Neuronal stem cell (in vitro differentiated cells): ENCODE measurements at regions not wholly inside any gene's neighbourhood (a gene's known extent, or its start where the extent isn't known, plus 50 kb on each side); places are given as distances from the start of the nearest gene placed in this dataset.

Source experiments
- DNase-seq: peaks from one replicate; pipeline ENCODE4 v3.0.0-alpha.2; 2013; ENCODE audit warnings: low spot score
- H2AFZ ChIP-seq: one replicate; pipeline ENCODE4 v1.6.1; 2013; ENCODE audit warnings: mild to moderate bottlenecking, low read length, inconsistent platforms
- H2AK5ac ChIP-seq: 2 replicates; pipeline ENCODE4 v1.6.1; 2013; ENCODE audit warnings: low read depth, mild to moderate bottlenecking, inconsistent platforms, low read length, moderate library complexity, mixed read lengths
- H2BK120ac ChIP-seq: 2 replicates; pipeline ENCODE4 v1.6.1; 2013; ENCODE audit warnings: low read depth, mild to moderate bottlenecking, inconsistent platforms, low read length, moderate library complexity, mixed read lengths
- H2BK12ac ChIP-seq: one replicate; pipeline ENCODE4 v1.6.1; 2013; ENCODE audit warnings: low read length, inconsistent platforms
- H2BK15ac ChIP-seq: 2 replicates; pipeline ENCODE4 v1.6.1; 2013; ENCODE audit warnings: mild to moderate bottlenecking, low read length, inconsistent platforms, mixed read lengths
- H2BK5ac ChIP-seq: one replicate; pipeline ENCODE4 v1.6.1; 2013; ENCODE audit warnings: inconsistent platforms, mild to moderate bottlenecking, low read length, moderate library complexity
- H3K14ac ChIP-seq: one replicate; pipeline ENCODE4 v1.6.1; 2013; ENCODE audit warnings: low read length, inconsistent platforms
- H3K18ac ChIP-seq: 2 replicates; pipeline ENCODE4 v1.6.1; 2013; ENCODE audit warnings: low read length, inconsistent platforms
- H3K23ac ChIP-seq: 2 replicates; pipeline ENCODE4 v1.6.1; 2013; ENCODE audit warnings: low read depth, mild to moderate bottlenecking, mixed read lengths, low read length, inconsistent platforms; ENCODE audit not compliant: poor library complexity
- H3K27ac ChIP-seq: replicated peaks from 3 replicates; pipeline ENCODE4 v1.5.1; 2013; ENCODE audit warnings: low read length, inconsistent platforms
- H3K27me3 ChIP-seq, 3 experiments: 2 replicates each; pipeline ENCODE4 v1.6.1; 2013; ENCODE audit warnings: low read length in 3 of 3, mild to moderate bottlenecking in 2 of 3, inconsistent platforms in 1 of 3, low read depth in 1 of 3, mixed read lengths in 1 of 3, moderate library complexity in 1 of 3; ENCODE audit not compliant: control insufficient read depth in 3 of 3, insufficient read depth in 3 of 3
- H3K36me3 ChIP-seq, 2 donors: replicated peaks in 1 of 2; 2 replicates each; pipeline ENCODE4 v1.6.1; 2013; ENCODE audit warnings: low read length in 2 of 2; ENCODE audit not compliant: control insufficient read depth in 2 of 2, insufficient read depth in 2 of 2
- H3K4ac ChIP-seq: 2 replicates; pipeline ENCODE4 v1.6.1; 2013; ENCODE audit warnings: inconsistent platforms, mild to moderate bottlenecking, low read length, moderate library complexity
- H3K4me1 ChIP-seq, 2 donors: 1 replicate in 1 of 2; 2 replicates in 1 of 2; pipeline ENCODE4 v1.6.1; 2013; ENCODE audit warnings: low read length in 2 of 2, low read depth in 1 of 2; ENCODE audit not compliant: control insufficient read depth in 2 of 2, insufficient read depth in 1 of 2
- H3K4me2 ChIP-seq: one replicate; pipeline ENCODE4 v1.6.1; 2013; ENCODE audit warnings: mild to moderate bottlenecking, low read length, inconsistent platforms; ENCODE audit not compliant: insufficient read depth, poor library complexity, severe bottlenecking
- H3K4me3 ChIP-seq, 2 donors: 2 replicates each; pipeline ENCODE4 v1.5.1; 2013; ENCODE audit warnings: low read length in 2 of 2, mild to moderate bottlenecking in 2 of 2, inconsistent platforms in 1 of 2, moderate library complexity in 1 of 2
- H3K79me1 ChIP-seq: one replicate; pipeline ENCODE4 v1.6.1; 2013; ENCODE audit warnings: low read depth, mild to moderate bottlenecking, inconsistent platforms, low read length, moderate library complexity
- H3K9ac ChIP-seq: one replicate; pipeline ENCODE4 v1.6.1; 2013; ENCODE audit warnings: mild to moderate bottlenecking, low read depth, low read length, inconsistent platforms; ENCODE audit not compliant: poor library complexity
- H3K9me3 ChIP-seq, 2 donors: replicated peaks in 1 of 2; 2 replicates each; pipeline versions ENCODE3 to v1.6.1; 2013; ENCODE audit warnings: low read length in 2 of 2, mild to moderate bottlenecking in 2 of 2, inconsistent platforms in 1 of 2, low read depth in 1 of 2, mixed read lengths in 1 of 2, moderate library complexity in 1 of 2; ENCODE audit not compliant: control insufficient read depth in 2 of 2, insufficient read depth in 1 of 2
- H4K8ac ChIP-seq: one replicate; pipeline ENCODE4 v1.6.1; 2013; ENCODE audit warnings: low read depth, mild to moderate bottlenecking, inconsistent platforms, low read length, moderate library complexity
- H4K91ac ChIP-seq: one replicate; pipeline ENCODE4 v1.6.1; 2013; ENCODE audit warnings: low read length, low read depth, mild to moderate bottlenecking, inconsistent platforms; ENCODE audit not compliant: poor library complexity
- WGBS, 2 donors: extraction: QIAGEN DNeasy Blood & Tissue Kit; methylation state at CpG; one replicate each; pipeline ENCODE4 v1.1.7; 2013; ENCODE audit warnings: missing lambda C conversion rate in 2 of 2, mixed read lengths in 1 of 2; ENCODE audit not compliant: insufficient read length in 2 of 2, insufficient replicate concordance in 1 of 2; ENCODE audit errors: extremely low coverage in 2 of 2; 5-methylcytosine and 5-hydroxymethylcytosine counted together

DNA sequence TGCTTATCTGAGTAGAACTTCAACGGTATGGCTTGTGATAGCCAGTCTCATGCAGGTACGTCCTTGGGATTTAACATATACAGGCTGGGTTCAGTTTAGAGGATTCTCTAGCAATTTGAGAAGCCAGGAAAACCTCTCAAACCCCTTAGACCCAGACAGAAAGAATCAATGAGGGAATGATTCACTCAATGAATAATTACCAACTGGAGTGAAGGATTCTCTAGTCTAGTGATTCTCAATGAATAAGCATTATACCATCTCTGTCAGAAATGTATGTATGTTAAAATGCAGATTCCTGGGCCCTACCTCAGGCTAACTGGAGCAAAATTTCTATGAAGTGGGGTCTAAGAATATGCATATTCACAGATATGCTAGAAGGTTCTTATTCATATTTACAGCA lies 54.5 kb upstream of the APP start:
- H3K36me3 ChIP-seq: no peaks in the 10 kb centered on the region
- H3K18ac ChIP-seq: no peak overlapping the region
- H2BK120ac ChIP-seq: no peak overlapping the region
- no peak overlapping the region for H2BK12ac ChIP-seq
- no peak overlapping the region for H3K4me2 ChIP-seq
- H2AFZ ChIP-seq: no peak overlapping the region
- no peak overlapping the region for H3K9ac ChIP-seq
- H3K4ac ChIP-seq: no peak overlapping the region
- no peak for DNase-seq
- H3K23ac ChIP-seq: no peak overlapping the region
- no peak overlapping the region for H3K14ac ChIP-seq
- no peak overlapping the region for H2AK5ac ChIP-seq
- no peak overlapping the region for H3K4me3 ChIP-seq
- no CpG with 5 or more reads among the region's 2 CpGs for WGBS, 2 donors
- no peaks in the 10 kb centered on the region for H3K9me3 ChIP-seq
- H3K27me3 ChIP-seq: no peaks in the 10 kb centered on the region
- H3K27ac ChIP-seq: no peak overlapping the region
- H2BK5ac ChIP-seq: no peak overlapping the region
- no peak overlapping the region for H2BK15ac ChIP-seq
- H4K91ac ChIP-seq: no peak overlapping the region
- H4K8ac ChIP-seq: no peak overlapping the region
- H3K79me1 ChIP-seq: no peaks in the 10 kb centered on the region
- H3K4me1 ChIP-seq: no peaks in the 10 kb centered on the region

DNA sequence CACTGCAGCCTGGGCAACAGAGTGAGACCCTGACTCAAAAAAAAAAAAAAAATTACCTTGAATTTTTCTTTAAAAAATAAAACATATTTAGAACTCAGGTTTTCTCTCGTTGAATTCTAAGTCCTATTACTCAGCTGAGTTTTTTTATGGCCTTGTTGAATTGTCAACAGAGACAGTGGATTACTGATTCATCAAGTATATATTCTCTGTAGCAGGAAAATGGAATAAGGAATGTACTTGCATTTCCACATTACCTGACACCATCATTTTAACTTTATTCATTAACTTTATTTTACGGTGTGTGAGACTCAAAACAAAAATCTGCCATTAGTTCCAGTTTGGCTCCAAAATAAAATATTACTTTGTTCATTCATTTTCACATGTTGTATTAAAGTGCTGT lies 53.8 kb upstream of the APP start:
- Histone ChIP-seq H3K79me1 (no peaks in the 10 kb centered on the region), H3K9ac (no peak overlapping the region), H2BK15ac (no peak overlapping the region), H3K9me3 (no peaks in the 10 kb centered on the region), H3K23ac (no peak overlapping the region), H3K36me3 (no peaks in the 10 kb centered on the region), H2AFZ (no peak overlapping the region), H2BK120ac (no peak overlapping the region), H2BK5ac (no peak overlapping the region), H4K8ac (no peak overlapping the region), H3K27ac (no peak overlapping the region), H3K4me3 (no peak overlapping the region), H2AK5ac (no peak overlapping the region), H3K4ac (no peak overlapping the region), H4K91ac (no peak overlapping the region), H2BK12ac (no peak overlapping the region), H3K4me2 (no peak overlapping the region), H3K14ac (no peak overlapping the region), H3K18ac (no peak overlapping the region), H3K27me3 (no peaks in the 10 kb centered on the region), H3K4me1 (no peaks in the 10 kb centered on the region)
- no peak for DNase-seq
- WGBS, 2 donors: no CpG with 5 or more reads among the region's 2 CpGs
